ENCODE measurements at regions not wholly inside any gene's neighbourhood (a gene's known extent, or its start where the extent isn't known, plus 50 kb on each side); places are given as distances from the start of the nearest gene placed in this dataset.
"Not testable (repeated sequence)": the region's sequence is repeated elsewhere in the genome, so short reads cannot be mapped to it uniquely, and the experiment has no call there.

DNA sequence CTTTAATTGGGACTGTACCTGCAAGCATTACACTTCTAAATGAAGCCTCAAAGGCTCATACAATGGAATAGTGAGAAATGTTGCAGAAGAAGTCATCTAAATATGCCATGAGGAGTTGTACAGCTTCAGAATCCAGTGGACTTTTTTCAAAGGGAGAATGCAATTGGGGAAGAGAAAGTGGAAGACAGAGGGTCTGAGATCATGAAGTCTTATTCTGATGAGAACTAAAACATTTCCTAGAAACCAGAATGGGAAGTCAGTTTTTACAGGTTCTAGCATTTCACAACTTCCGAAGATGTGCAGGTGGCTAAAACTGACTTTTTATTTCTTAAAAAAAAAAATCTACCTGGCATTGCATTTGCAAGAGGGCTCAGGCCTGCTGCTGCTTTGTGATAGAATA is 424.4 kb upstream of the RUNX1 start:
- DNase-seq (ENCODE audit: low read depth, low spot score) = no peak

DNA sequence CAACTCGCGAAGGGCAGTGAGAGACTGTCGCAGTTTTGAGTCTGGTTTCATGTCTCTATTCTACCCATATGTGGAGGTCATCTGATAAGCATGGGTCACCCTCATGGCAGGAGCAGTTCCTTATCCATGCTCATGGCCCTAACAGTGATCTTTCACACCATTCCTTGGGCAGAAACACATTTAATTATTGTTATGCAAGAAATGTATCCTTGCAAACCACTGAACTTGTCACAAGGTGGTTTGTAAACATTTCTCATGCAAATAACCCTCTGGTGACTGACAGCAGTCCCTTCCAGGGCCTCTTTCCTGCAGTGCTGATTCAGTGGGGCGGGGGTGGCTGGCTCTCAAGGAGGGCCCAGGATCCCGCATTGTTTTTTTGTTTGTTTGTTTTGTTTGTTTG is 421.4 kb upstream of the RUNX1 start:
- no peak for DNase-seq (ENCODE audit: low read depth, low spot score)

GRCh38 chr21:35469498-35469897 is 420.4 kb upstream of the RUNX1 start:
- no peak for DNase-seq (ENCODE audit: low read depth, low spot score)

DNA sequence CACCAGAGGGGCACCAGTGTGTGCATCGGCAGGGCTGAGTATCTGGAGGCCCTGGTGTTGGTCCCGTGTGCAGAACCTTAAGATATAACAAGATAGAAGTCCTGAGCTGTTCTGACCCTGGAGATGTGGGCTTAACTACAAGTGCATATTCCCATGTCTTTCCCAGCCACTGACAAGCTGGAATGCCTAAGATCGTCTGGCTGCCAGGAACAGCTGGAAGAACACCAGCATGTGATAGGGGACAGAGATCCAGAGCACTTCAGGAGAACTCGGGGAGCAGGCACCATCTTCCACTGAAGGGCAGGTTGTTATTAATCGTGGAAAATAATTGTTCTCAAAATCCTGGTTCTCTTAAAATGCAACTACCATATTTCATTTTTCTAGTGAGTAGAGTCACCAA is 419.9 kb upstream of the RUNX1 start:
- no peak for DNase-seq (ENCODE audit: low read depth, low spot score)

DNA sequence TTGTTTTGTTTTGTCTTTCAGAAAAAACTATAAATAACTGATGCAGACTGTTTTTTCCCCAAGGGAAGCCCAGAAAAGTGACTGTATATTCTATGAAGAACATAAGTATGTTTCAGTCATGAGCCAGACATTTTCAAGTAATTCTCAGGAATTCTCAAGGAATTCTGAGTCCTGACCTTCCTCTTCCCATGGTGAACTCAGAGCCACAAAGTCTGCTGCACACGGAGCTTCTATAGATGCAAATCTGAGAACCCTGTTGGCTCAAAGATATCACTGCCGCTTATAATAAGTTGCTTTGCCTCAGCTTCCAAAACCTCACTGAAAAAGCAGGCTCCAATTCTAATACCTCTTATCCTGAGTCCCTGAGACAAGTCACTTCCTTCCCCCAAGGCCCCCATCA is 418.5 kb upstream of the RUNX1 start:
- DNase-seq (ENCODE audit: low read depth, low spot score) = no peak

DNA sequence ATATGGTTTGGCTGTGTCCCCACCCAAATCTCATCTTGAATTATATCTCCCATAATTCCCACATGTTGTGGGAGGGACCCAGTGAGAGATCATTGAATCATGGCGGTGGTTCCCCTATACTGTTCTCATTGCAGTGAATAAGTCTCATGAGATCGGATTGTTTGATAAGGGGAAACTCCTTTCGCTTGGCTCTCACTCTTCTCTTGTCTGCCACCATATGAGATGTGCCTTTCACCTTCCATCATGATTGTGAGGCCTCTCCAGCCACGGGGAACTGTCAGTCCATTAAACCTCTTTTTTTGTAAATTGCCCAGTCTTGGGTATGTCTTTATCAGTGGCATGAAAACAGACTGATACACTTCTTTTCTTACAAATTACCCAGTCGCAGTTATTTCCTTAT is 417.6 kb upstream of the RUNX1 start:
- DNase-seq (ENCODE audit: low read depth, low spot score) = not testable (repeated sequence)

- no peak for DNase-seq (ENCODE audit: low read depth, low spot score)
Measured at GRCh38 chr21:35465741-35466140, 416.6 kb upstream of the RUNX1 start.

GRCh38 chr21:35461700-35462099 is 412.6 kb upstream of the RUNX1 start:
- DNase-seq (ENCODE audit: low read depth, low spot score) = no peak

- no peak for DNase-seq (ENCODE audit: low read depth, low spot score)
Measured at GRCh38 chr21:35460441-35460840, 411.3 kb upstream of the RUNX1 start.

GRCh38 chr21:35458405-35458804 is 409.3 kb upstream of the RUNX1 start:
- no peak for DNase-seq (ENCODE audit: low read depth, low spot score)

DNA sequence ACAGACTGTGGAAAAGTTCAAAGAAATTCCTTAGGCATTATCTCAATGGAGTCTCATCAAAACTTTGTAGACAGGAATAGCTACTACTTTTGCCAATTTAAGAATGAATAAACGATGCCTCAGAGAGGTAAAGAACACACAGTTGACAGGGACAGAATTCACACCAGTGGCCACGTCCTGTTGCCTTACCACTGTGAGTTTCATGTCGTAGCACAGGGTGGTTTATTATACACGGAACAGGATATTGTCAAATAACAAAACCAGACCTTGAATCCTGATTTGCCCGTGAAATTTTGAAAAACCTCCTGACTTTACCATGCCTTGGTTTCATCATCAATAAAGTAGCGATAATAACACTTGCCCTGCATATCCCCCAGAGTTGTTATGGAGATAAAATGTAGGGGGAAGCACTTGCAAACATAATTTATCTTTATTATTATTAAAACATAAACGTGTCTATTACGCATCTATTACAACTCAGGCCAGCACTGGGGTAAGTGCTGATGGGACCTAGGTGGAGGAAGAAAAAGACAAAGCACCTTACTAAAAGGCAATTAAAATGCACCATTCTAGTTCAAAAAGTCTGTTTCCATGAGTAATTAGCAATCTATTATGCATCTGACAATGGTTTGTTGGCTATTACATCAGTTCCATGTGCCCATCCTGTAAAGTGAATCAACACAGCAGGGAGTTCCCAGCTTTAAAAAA is 408.1 kb upstream of the RUNX1 start:
- no peak for DNase-seq (ENCODE audit: low read depth, low spot score)

GRCh38 chr21:35451276-35451675 is 402.2 kb upstream of the RUNX1 start:
- DNase-seq (ENCODE audit: low read depth, low spot score) = no peak

DNA sequence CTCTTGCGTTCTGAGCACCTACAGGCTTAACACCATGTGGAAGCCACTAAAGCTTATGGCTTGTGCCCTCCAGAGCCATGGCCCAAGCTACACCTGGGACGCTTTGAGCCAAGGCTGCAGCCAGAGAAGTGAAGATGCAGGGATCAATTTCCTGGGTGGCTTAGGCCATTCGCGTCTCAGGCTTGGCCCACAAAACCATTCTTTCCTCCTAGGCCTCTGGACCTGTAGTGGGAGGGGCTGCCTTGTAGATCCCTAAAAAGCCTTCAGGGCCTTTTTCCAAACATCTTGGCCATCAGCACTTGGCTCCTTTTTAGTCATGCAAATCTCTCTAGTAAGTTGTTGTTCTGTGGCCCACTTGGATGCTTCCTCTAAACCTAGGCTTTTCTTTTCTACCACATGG is 401.7 kb upstream of the RUNX1 start:
- DNase-seq (ENCODE audit: low read depth, low spot score) = no peak

GRCh38 chr21:35449846-35450245 is 400.7 kb upstream of the RUNX1 start:
- DNase-seq (ENCODE audit: low read depth, low spot score) = no peak

- no peak for DNase-seq (ENCODE audit: low read depth, low spot score)
Measured at GRCh38 chr21:35448876-35449599, 399.9 kb upstream of the RUNX1 start.

GRCh38 chr21:35444391-35444790 is 395.3 kb upstream of the RUNX1 start:
- DNase-seq (ENCODE audit: low read depth, low spot score) = no peak

DNA sequence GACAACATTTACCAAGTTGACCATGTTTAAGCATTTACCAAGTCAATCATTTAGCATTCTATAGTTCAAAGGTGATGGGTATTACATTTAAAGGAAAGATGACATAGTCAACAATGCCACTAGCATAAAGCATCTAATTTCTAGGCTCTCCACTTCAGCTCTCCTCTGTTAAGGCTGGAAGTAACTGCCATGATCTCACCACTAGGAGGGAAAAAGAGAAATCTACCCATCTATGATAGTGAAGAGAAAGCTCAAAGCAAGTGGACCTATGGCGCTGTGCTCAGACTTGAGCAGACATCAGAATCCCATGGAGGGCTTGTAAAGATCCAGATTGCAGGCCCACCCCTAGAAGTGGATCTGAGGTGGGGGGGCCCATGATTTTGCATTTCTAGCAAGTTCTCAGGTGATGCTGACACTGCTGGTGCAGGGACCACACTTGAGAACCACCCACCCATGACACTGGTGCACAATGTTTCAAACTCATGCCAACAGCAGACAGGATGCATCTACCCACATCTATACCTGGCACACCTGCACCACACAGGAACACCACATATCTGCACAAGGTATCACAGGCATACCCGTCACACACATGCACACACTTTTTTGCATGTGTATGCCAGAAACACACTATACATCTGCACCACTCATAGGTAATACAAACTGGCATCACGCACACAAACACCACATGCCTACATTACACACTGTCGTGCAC is 392.9 kb upstream of the RUNX1 start:
- DNase-seq (ENCODE audit: low read depth, low spot score) = no peak

DNA sequence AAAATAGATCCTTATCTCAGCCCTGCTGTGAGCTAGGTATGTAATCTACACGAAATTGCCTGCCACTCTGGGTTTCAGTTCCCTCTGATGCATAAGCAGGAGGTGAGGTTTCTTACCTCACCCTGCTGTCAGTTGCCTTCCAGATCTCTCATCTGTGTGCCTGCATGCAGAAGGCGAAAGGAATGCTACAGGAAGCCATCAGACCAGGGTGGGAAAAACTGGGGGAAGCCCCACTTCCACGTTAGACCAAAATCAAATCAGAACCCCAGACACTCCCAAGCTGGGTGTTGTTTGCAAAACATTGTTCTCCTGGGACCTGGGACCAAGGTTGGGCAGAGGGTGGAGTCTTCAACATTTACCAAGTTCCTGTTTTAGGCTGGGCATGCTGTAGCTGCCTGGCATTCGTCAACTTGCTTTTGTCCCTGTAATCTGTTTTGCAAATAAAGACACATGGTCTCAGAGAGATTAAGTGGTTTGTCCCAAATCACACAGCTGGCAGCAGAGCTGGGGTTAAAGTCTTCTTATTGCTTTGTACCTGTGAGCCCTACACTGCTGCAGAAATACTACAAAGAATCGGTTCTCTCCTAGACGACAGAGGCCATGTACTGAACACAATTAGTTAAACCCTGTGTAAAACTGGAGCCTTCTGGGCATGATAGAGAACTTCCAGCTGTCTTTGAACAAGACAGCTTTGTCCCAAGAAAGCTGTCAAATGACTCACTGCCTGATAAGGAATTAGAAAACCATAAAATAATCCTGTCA is 389.7 kb upstream of the RUNX1 start:
- no peak for DNase-seq (ENCODE audit: low read depth, low spot score)

DNA sequence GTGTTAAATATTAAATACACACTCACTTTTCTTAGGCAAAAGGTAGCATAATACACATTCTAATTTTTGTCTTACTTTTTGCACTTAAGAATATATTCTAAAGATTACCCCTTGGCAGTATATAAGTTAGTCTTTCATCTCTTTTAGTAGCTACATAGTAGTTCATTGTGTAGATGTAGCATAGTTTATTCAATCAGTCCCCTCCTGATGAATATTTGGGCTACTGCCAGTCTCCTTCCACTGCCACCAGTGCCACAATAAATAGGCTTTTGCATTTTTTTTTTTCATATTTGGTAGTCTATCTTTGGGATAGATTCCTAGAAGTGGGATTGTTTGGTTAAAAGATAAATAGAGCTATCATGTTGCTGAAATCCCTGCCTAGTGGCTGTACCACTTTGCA is 388.8 kb upstream of the RUNX1 start:
- DNase-seq (ENCODE audit: low read depth, low spot score) = no peak

- no peak for DNase-seq (ENCODE audit: low read depth, low spot score)
Measured at GRCh38 chr21:35436899-35437298, 387.8 kb upstream of the RUNX1 start.

- not testable (repeated sequence) for DNase-seq (ENCODE audit: low read depth, low spot score)
Measured at GRCh38 chr21:35432601-35433000, 383.5 kb upstream of the RUNX1 start.

DNA sequence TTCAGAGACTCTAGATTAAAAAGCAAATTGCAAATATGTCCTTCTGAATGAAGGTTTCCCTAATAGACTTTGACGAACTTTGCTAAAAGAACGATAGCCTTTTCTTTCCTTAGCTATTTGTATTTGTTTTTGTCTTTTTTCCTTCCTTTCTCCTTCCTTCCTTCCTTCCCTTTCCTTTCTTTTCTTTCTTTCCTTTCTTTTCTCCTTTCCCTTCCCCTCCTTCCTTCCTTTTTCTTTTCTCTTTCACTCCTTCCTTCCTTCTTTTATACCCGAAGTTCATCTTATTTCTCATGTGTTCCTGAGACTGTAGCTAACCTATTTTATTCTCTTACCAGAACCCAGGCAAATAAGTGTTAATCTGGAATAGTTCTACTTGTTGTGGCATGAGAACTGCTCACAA is 381.2 kb upstream of the RUNX1 start:
- no peak for DNase-seq (ENCODE audit: low read depth, low spot score)
